DMS153 (cell line): ENCODE measurements at regions not wholly inside any gene's neighbourhood (a gene's known extent, or its start where the extent isn't known, plus 50 kb on each side); places are given as distances from the start of the nearest gene placed in this dataset.

ENCODE experiments used
- DNase-seq: peaks from one replicate; lab custom pipeline; 2025; lab: John Stamatoyannopoulos, UW

GRCh38 chr1:216921866-216922265 lies 198.6 kb upstream of the ESRRG start:
- DNase-seq: no peak

DNA sequence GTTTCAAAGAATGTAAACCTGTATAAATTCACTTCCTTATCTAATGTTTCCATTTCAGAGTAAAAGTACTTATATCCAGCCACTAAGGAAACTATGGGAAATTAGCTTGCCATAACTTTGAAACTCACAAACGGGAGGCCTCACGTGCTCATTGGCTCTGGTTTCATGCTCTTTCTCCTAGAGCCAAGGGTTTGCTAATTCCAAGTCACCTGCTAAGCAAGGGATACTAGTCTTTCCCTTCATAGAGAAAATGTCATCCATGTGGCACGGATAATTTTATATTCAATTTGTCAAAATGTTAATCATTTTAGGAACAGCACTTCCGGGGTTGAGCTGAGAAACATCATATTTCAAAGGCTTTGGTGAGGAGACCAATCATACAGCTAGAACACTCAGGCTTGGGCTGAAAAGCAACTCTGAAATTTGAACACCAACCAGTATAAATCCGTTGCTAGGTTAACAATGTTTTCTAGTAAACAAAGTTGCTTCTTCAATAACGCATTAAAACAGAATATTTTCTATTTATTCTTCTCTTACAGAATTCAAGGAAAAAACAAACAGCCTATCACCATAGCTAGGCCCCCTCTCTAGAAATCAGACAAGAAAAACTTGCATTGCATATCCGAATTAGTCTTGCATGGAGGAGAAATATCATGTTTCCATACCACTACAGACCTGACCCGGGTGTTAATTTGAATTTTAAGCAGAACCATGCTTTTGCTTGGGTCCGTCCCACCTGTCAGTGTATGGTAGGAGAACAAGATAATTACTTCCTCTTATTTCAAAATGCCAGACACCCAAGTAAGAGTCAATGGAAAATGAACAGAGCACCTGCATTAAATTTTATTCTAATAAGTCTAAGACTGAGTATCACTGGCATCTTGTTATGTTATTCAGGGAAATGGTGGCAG lies 196.1 kb upstream of the ESRRG start:
- no peak for DNase-seq

DNA sequence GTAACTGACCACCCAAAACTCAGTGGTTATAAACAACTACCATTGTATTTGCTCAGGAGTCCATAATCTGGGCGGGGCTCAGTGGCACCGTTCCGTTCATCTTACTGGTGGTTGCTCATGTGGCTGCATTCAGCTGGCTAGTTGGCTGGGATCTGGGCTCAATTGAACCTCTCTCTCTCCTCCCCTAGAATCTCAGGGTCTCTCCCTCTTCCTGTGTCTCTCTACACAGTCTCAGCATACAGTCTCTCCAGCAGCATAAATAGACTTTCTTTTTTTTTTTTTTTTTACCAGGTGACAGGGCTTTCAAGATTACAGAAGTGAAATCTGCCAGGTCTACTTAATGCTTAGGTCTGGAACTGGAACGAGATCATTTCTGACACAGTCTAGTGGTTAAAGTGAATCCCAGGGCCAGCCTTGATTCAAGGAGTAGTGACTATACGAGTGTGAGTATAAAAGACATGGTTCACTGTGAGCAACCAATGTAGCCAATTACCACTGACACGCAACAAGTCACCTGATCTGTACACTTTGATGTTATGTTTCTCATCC lies 193.7 kb upstream of the ESRRG start:
- DNase-seq: no peak

DNA sequence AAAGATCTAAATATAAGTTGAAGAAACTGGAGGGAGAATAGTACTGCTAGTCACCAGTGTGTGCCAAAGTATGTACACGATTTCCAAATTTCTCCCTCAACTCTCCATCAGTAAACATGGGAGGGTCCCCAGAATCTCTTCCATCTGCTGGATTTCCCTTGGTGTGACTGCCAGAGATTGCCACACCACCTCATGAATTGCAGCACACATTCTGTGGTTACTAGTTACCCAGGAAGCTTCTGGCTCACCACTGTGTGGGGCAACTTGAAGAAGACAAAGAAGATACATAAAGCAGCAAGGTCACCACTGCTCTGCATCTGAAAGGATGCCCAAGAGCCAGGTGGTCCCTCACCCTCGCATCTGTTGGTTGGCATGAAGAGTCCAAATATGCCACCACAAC lies 191.7 kb upstream of the ESRRG start:
- DNase-seq: no peak

- no peak for DNase-seq
Measured at GRCh38 chr1:216913976-216914375, 190.7 kb upstream of the ESRRG start.

DNA sequence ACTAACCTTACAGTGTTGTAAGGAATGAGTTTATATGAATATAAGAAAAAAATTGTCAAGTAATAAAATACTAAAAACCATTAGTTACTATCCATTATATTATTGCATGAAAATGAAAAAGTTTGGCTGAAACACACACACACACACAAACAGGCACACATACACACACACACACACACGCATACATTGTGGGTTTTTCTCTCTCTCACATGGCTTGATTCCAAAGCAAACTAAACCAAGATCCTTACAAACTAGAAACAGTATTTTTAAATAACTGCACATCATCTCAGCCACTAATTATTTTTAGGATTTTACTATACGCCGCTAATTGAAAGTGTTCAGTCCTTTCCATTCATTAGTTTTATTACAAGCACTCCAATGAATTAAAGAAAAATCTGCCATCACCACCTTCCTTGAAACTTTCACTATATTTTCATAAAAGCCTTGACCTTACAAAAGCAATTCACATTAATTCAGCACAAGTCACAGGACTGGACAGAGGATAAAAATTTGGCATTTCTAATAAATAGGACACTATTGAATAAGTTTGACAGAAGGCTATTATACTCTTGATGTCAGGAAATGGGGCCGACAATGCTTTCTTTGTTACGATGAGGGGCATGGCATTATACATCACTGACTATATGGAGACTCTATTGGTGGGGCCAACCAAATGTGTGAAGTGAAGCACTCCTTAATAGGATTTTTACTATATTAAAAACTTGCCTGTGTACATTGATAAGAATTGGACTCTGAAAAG lies 187.0 kb upstream of the ESRRG start:
- DNase-seq: no peak

- no peak for DNase-seq
Measured at GRCh38 chr1:216908126-216908525, 184.9 kb upstream of the ESRRG start.

DNA sequence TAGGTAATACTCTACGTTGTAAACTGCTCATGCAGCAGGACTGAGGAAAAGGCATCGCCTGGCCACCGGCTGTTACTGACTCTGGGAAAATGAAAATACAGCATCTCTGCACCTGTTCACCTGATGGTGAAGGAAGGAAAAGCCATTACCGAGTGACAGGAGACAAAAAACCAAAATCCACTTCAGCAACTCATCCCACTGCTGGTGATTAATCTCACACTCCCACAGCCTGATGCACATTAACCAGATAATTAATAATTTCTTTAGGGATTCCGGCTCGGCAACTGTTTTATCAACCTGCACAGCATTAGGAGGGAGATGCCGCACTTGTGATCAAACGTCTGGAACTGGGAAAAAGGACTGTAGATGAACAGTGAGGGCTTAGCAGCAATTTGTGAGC lies 183.9 kb upstream of the ESRRG start:
- DNase-seq: no peak

- DNase-seq: no peak
Measured at GRCh38 chr1:216905781-216906180, 182.6 kb upstream of the ESRRG start.

DNA sequence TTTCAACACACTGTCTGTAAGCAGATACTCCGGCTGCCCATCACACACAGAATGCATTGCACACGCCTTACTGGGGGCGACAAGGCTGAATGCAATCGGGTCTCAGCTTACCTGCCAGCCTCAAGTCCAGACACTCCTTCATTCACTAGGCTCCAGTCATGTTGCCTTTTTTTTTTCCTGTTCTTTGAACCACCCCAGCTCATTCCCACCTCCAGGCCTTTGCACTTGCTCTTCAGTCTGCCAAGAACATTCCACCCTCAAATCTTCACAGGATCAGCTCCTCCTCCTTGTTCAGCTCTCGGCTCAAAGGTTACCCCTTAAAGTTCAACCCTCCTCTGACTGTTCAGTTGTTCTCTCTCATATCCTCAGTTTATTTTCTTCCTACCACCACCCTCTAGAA lies 181.9 kb upstream of the ESRRG start:
- no peak for DNase-seq

- DNase-seq: no peak
Measured at GRCh38 chr1:216904471-216904870, 181.2 kb upstream of the ESRRG start.

DNA sequence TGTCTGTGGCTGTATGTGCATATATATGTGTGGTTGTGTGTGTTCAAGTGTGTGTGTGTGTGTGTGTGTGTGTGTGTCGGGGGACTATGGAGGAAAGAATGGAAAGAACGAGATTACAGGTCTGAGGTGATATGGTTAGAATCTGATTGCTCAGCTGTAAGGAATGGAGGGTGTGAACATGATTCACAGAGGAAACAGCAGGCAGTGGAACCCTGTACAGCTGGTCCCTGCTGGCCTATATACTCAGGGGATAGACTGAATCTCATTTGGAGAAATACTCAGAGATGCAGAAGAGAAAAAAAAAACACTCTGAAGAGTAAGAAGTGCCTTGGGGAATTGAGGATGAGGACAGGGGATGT lies 180.1 kb upstream of the ESRRG start:
- no peak for DNase-seq

- DNase-seq: peak; percentile 82
Measured at GRCh38 chr1:216902669-216903381, 179.6 kb upstream of the ESRRG start.

DNA sequence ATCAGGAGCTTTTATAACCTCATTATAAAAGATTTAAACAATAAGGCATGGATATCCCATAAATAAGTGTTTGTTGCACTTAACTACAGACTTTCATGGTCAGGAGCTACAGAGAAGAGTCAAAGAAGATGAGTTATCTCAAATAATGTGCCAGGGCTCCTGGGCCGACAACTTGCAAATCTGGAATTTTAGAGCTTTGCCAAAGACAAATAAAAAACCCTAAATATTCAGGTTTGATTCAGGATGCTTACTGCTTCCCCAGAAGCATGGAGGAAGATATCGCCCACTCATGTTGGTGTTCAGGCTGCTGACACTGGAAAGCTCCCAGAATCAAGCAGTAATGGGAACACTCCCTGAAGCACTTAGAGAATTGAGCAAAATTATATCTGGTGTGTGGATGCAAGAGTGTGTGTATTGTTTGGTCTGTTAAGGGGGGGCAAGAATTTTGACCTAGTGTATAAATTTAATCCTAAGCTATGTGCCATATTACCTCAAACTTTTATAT lies 176.9 kb upstream of the ESRRG start:
- no peak for DNase-seq

- no peak for DNase-seq
Measured at GRCh38 chr1:216898801-216899200, 175.6 kb upstream of the ESRRG start.

DNA sequence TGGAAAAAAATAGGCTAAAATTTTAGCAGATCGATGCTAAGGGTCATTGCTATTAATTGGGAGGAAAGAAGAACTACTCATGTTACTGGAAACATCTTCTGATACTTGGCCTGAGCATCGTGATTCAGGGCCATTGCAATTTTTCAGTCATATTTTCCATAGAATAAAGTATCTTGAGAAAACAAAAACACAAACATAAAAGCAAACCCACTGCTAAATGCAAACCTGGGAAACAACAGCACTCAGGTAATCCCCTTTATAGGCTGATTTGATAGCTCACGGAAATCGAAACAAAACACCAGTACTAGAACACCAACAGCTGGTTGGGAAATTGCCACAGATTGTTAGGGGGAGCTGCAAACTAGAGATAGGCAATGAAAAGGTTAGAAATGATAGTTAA lies 172.9 kb upstream of the ESRRG start:
- DNase-seq: no peak

DNA sequence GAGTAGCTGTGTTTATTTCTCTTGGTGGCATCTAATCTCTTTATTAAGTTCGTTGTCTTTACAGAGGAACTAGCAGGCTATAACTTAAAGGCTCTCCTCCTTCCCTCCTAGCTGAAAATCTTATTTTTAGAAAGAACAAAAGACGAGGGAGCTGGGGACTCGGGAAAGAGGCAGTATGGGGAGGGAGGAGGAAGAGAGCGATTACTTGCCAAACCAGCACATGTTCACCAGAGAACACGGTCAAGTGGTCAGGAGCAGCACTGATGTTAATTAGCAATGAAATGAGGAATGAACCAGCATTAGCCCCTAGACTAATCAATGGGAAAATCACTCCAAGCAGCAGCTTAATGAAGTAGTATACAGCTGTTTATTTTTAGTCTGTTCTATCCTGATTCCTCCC lies 171.3 kb upstream of the ESRRG start:
- DNase-seq: no peak

- no peak for DNase-seq
Measured at GRCh38 chr1:216892581-216893160, 169.4 kb upstream of the ESRRG start.

DNA sequence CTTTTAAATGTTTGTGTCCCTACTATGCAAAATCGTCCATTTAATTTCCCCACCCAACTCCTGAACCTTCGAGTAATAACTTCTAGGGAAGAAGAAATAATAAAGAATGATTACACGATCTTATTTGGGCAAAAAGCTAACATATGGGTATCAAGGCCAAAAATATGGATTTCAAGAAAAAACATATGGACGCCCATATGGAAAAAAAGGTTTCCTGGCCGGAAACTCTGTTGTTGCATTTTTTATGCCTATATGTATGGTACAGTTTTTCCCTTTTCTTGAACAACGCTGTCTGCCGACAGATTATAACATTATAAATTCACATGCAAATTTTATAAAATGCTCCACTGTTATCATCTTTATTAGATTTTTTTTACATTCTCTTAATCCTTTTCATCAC lies 167.6 kb upstream of the ESRRG start:
- no peak for DNase-seq

DNA sequence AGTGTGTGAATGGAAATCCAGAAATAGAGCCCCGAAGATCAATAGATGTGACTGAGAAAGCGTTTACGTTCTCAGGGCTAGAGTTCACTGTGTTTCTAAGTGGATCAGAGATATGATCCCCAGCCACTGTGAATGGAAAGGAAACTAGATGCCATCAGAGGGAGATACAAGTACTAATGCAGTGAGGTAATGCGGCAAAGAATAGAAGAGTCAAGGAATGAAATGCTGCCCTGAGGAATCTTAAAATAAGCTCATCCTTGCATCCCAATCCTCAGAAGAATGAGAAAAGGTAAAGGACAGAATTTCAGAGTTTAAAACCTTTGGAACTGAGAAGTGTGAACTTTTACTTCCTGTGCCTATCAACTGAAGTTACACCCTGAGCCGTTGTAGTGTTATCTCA lies 165.5 kb upstream of the ESRRG start:
- no peak for DNase-seq

DNA sequence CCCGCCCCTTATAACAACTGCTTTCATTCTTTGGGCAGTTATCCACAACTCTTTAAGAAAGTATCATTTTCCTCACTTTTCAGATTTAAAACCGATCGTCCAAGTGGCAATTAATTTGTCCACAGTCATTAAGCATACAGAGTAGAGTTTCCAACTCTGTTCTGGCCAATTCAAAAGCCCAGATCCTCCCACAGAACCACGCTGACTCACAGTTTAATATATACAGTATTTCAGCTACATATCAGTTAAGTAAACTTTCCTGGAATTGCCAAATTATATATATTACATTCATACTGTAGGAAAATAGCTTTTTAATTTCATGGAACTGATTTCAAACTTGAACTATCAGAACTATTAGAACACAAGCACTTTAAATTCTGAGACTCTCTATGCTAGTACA lies 163.8 kb upstream of the ESRRG start:
- no peak for DNase-seq
